ENCODE measurements at regions not wholly inside any gene's neighbourhood (a gene's known extent, or its start where the extent isn't known, plus 50 kb on each side); places are given as distances from the start of the nearest gene placed in this dataset.
"Not testable (repeated sequence)": the region's sequence is repeated elsewhere in the genome, so short reads cannot be mapped to it uniquely, and the experiment has no call there.

GRCh38 chr10:29756451-29756850, 121.7 kb upstream of the SVIL start:
- no peak for DNase-seq (ENCODE audit: low spot score)

- no peak for DNase-seq (ENCODE audit: low spot score)
Measured at GRCh38 chr10:29753283-29753682, 118.5 kb upstream of the SVIL start.

- DNase-seq (ENCODE audit: low spot score) = no peak
Measured at GRCh38 chr10:29751684-29752083, 116.9 kb upstream of the SVIL start.

- DNase-seq (ENCODE audit: low spot score) = no peak
Measured at GRCh38 chr10:29751240-29751639, 116.5 kb upstream of the SVIL start.

- DNase-seq (ENCODE audit: low spot score) = no peak
Measured at GRCh38 chr10:29749150-29749549, 114.4 kb upstream of the SVIL start.

GRCh38 chr10:29748109-29748650, 113.4 kb upstream of the SVIL start:
- DNase-seq (ENCODE audit: low spot score) = no peak

- no peak for DNase-seq (ENCODE audit: low spot score)
Measured at GRCh38 chr10:29746080-29746797, 111.5 kb upstream of the SVIL start.

- no peak for DNase-seq (ENCODE audit: low spot score)
Measured at GRCh38 chr10:29740981-29741545, 106.3 kb upstream of the SVIL start.

GRCh38 chr10:29738341-29738740, 103.6 kb upstream of the SVIL start:
- DNase-seq (ENCODE audit: low spot score) = no peak

- no peak for DNase-seq (ENCODE audit: low spot score)
Measured at GRCh38 chr10:29737074-29737593, 102.4 kb upstream of the SVIL start.

GRCh38 chr10:29736366-29737073, 101.7 kb upstream of the SVIL start:
- peak; percentile 20 for DNase-seq (ENCODE audit: low spot score)

- peak; percentile 31 for DNase-seq (ENCODE audit: low spot score)
Measured at GRCh38 chr10:29735628-29736365, 101.0 kb upstream of the SVIL start.

- DNase-seq (ENCODE audit: low spot score) = peak; percentile 9
Measured at GRCh38 chr10:29734962-29735627, 100.3 kb upstream of the SVIL start.

GRCh38 chr10:29734640-29734961, 99.8 kb upstream of the SVIL start:
- DNase-seq (ENCODE audit: low spot score) = peak; percentile 5

GRCh38 chr10:29733323-29733722, 98.6 kb upstream of the SVIL start:
- no peak for DNase-seq (ENCODE audit: low spot score)

- DNase-seq (ENCODE audit: low spot score) = no peak
Measured at GRCh38 chr10:29732918-29733317, 98.1 kb upstream of the SVIL start.

GRCh38 chr10:29731760-29732159, 97.0 kb upstream of the SVIL start:
- DNase-seq (ENCODE audit: low spot score) = no peak

- DNase-seq (ENCODE audit: low spot score) = no peak
Measured at GRCh38 chr10:29730969-29731368, 96.2 kb upstream of the SVIL start.

GRCh38 chr10:29730458-29730857, 95.7 kb upstream of the SVIL start:
- DNase-seq (ENCODE audit: low spot score) = no peak

- DNase-seq (ENCODE audit: low spot score) = no peak
Measured at GRCh38 chr10:29728541-29729049, 93.8 kb upstream of the SVIL start.

GRCh38 chr10:29725927-29726326, 91.2 kb upstream of the SVIL start:
- DNase-seq (ENCODE audit: low spot score) = not testable (repeated sequence)
